GM12873 (cell line): ENCODE measurements at regions not wholly inside any gene's neighbourhood (a gene's known extent, or its start where the extent isn't known, plus 50 kb on each side); places are given as distances from the start of the nearest gene placed in this dataset.

Experiments
- CTCF ChIP-seq: IDR thresholded peaks from 2 replicates; pipeline ENCODE4 v1.5.1; 2012; ENCODE audit warnings: low read depth, mild to moderate bottlenecking, moderate library complexity, low read length, control low read depth; ENCODE audit not compliant: insufficient read depth; ENCODE audit errors: missing control alignments

GRCh38 chr3:181791056-181791955, 79.6 kb downstream of the SOX2 start:
- no peak for TF ChIP-seq CTCF

GRCh38 chr3:181793006-181793405, 81.3 kb downstream of the SOX2 start:
- TF ChIP-seq CTCF = no peak

- TF ChIP-seq CTCF = no peak
Measured at GRCh38 chr3:181794011-181794790, 82.5 kb downstream of the SOX2 start.

- no peak for TF ChIP-seq CTCF
Measured at GRCh38 chr3:181796641-181797040, 84.9 kb downstream of the SOX2 start.

- TF ChIP-seq CTCF = no peak
Measured at GRCh38 chr3:181797431-181797830, 85.7 kb downstream of the SOX2 start.

GRCh38 chr3:181805703-181806102, 94.0 kb downstream of the SOX2 start:
- TF ChIP-seq CTCF = no peak

GRCh38 chr3:181808053-181808452, 96.3 kb downstream of the SOX2 start:
- no peak for TF ChIP-seq CTCF
